Cardiac muscle cell (in vitro differentiated cells and primary cell): ENCODE measurements at regions not wholly inside any gene's neighbourhood (a gene's known extent, or its start where the extent isn't known, plus 50 kb on each side); places are given as distances from the start of the nearest gene placed in this dataset.

ENCODE experiments used
- DNase-seq, 2 donors: peaks; one replicate each; pipeline versions ENCODE4 v3.0.0 to v3.0.0-alpha.2; 2010 to 2017; ENCODE audit warnings: low read depth in 1 of 2, low spot score in 1 of 2
- H3K27ac ChIP-seq: fragments of 200-600 bp; sonication (generic); 2 replicates; pipeline ENCODE4 v1.5.1; 2016
- H3K27me3 ChIP-seq: fragments of 200-600 bp; sonication (generic); 2 replicates; pipeline ENCODE4 v1.6.0; 2016; ENCODE audit warnings: control low read depth
- H3K36me3 ChIP-seq: fragments of 200-600 bp; sonication (generic); 2 replicates; pipeline ENCODE4 v1.5.1; 2016; ENCODE audit warnings: control low read depth
- H3K4me1 ChIP-seq: fragments of 200-600 bp; sonication (generic); 2 replicates; pipeline ENCODE4 v1.8.1; 2017; ENCODE audit warnings: low read depth, mild to moderate bottlenecking, mixed run types
- H3K4me3 ChIP-seq: fragments of 200-600 bp; sonication (generic); 2 replicates; pipeline ENCODE4 v1.5.1; 2016; ENCODE audit warnings: mild to moderate bottlenecking
- H3K9me3 ChIP-seq: fragments of 200-600 bp; sonication (generic); 2 replicates; pipeline ENCODE4 v1.5.1; 2017; ENCODE audit warnings: low read depth, mild to moderate bottlenecking, control low read depth
- CTCF ChIP-seq: IDR thresholded peaks from 2 replicates; pipeline ENCODE4 v1.5.1; 2012; ENCODE audit warnings: low read depth, mild to moderate bottlenecking, low read length

- Histone ChIP-seq H3K27ac (no peak overlapping the region), H3K27me3 (no peaks in the 10 kb centered on the region), H3K4me3 (no peak overlapping the region), H3K4me1 (no peaks in the 10 kb centered on the region), H3K9me3 (no peaks in the 10 kb centered on the region), H3K36me3 (no peaks in the 10 kb centered on the region)
- DNase-seq: no peak
- TF ChIP-seq CTCF: no peak
These were observed 305.9 kb upstream of the DAB2 start for GRCh38 chr5:39730699-39731098.

- H3K4me1 ChIP-seq: no peaks in the 10 kb centered on the region
These were observed 305.2 kb upstream of the DAB2 start for GRCh38 chr5:39730006-39730405.

DNA sequence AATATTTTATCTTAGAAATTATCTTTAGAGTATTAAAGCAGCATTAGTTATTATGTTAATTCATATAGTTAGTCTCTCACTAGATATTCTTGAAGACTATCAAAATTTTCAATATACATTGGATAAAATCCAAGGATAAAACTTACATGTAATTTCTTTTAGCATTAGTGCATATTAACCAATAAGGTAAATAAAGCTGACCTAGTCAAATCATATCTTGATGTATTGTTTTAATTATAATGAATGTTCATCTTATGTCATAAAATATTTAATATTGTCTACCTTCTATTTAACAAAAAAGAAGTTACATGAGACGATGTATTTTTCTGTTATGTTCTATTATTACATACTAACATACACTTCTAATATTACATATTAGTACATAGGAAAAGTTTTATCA is 301.7 kb upstream of the DAB2 start:
- no peak for DNase-seq
- Histone ChIP-seq H3K4me1 (no peaks in the 10 kb centered on the region), H3K4me3 (no peak overlapping the region), H3K9me3 (no peaks in the 10 kb centered on the region), H3K36me3 (no peaks in the 10 kb centered on the region), H3K27me3 (no peaks in the 10 kb centered on the region), H3K27ac (no peak overlapping the region)
- TF ChIP-seq CTCF: no peak

More at GRCh38 chr5:39730006-39730405, 305.2 kb upstream of the DAB2 start:
- no peaks in the 10 kb centered on the region for H3K27me3 ChIP-seq
- H3K9me3 ChIP-seq: no peaks in the 10 kb centered on the region
- DNase-seq: no peak
- no peaks in the 10 kb centered on the region for H3K36me3 ChIP-seq
- H3K27ac ChIP-seq: no peak overlapping the region
- TF ChIP-seq CTCF: no peak
- no peak overlapping the region for H3K4me3 ChIP-seq

- Histone ChIP-seq H3K36me3 (no peaks in the 10 kb centered on the region), H3K4me1 (no peaks in the 10 kb centered on the region), H3K9me3 (no peaks in the 10 kb centered on the region), H3K4me3 (no peak overlapping the region), H3K27me3 (no peaks in the 10 kb centered on the region), H3K27ac (no peak overlapping the region)
- DNase-seq: no peak
- no peak for TF ChIP-seq CTCF
These were observed 296.6 kb upstream of the DAB2 start for GRCh38 chr5:39721394-39721793.

DNA sequence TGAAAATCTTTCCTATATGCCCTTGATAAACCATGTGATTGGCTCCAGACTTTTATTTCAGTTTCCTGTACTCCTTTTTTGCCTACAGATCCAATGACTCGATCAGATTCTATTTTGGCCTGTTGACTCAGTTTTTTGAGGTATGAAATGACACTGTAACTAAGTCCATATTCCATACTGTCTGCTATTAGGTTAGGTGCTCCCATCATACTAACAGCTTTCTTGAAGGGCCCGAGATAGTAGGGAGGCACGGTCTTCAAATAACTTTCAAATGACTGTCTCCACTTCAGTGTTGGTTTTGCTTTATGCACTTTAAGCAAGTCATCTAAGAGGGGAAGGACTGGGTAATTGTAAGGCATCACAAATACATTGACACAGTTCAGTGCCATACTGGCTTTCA is 295.4 kb upstream of the DAB2 start:
- Histone ChIP-seq H3K9me3 (no peaks in the 10 kb centered on the region), H3K27me3 (no peaks in the 10 kb centered on the region), H3K4me3 (no peak overlapping the region), H3K4me1 (no peaks in the 10 kb centered on the region), H3K36me3 (no peaks in the 10 kb centered on the region), H3K27ac (no peak overlapping the region)
- DNase-seq: no peak
- no peak for TF ChIP-seq CTCF
